NT2/D1 (cell line): ENCODE measurements at regions not wholly inside any gene's neighbourhood (a gene's known extent, or its start where the extent isn't known, plus 50 kb on each side); places are given as distances from the start of the nearest gene placed in this dataset.

Experiments used
- SUZ12 ChIP-seq: IDR thresholded peaks from 2 replicates; pipeline ENCODE4 v1.6.1; 2011; ENCODE audit not compliant: insufficient read length, insufficient read depth; ENCODE audit errors: extremely low read depth
- YY1 ChIP-seq: IDR thresholded peaks from 2 replicates; pipeline ENCODE4 v1.6.1; 2011; ENCODE audit not compliant: insufficient read length, insufficient read depth

DNA sequence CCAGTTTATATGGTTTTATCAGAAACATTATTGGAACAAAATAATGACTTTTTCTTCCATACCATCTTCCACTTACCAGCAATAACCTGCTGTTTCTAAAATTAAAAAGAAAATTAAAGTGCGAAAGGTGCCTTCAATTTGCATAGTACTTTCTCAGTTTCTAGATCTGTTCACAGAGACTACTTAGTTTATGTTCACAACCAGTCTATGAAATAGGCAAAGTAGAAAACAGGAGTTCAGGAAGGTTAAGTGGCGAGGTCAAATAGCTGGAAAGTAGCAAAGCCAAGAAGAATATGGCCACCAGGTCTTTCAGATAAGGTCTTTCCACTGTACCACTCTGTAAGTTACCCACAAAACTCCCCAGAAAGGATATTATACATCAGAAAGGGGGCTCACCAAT, 63.3 kb downstream of the BMP4 start:
- no peak for TF ChIP-seq YY1
- TF ChIP-seq SUZ12 = no peak
